22Rv1 (cell line): ENCODE measurements at regions not wholly inside any gene's neighbourhood (a gene's known extent, or its start where the extent isn't known, plus 50 kb on each side); places are given as distances from the start of the nearest gene placed in this dataset.

Experiments
- H3K27ac ChIP-seq: fragments of 450-650 bp; 2 replicates; pipeline ENCODE4 v1.5.1; 2017
- CTCF ChIP-seq: fragments of 450-650 bp; IDR thresholded peaks from 2 replicates; pipeline ENCODE4 v1.5.1; 2017; ENCODE audit warnings: mild to moderate bottlenecking
- ZFX ChIP-seq: fragments of 450-650 bp; IDR thresholded peaks from 2 replicates; pipeline ENCODE4 v1.6.1; 2017; ENCODE audit warnings: antibody characterized with exemption, borderline replicate concordance

GRCh38 chr18:56509656-56510055, 128.7 kb downstream of the TXNL1 start:
- TF ChIP-seq ZFX, result no peak
- H3K27ac ChIP-seq, result no peak overlapping the region

GRCh38 chr18:56508370-56509036, 129.9 kb downstream of the TXNL1 start:
- no peak overlapping the region for H3K27ac ChIP-seq
- TF ChIP-seq CTCF (no peak), ZFX (no peak)

- H3K27ac ChIP-seq, result no peak overlapping the region
- no peak for TF ChIP-seq ZFX
- no peak for TF ChIP-seq CTCF
These were observed 132.4 kb downstream of the TXNL1 start for GRCh38 chr18:56505971-56506370.

GRCh38 chr18:56505293-56505692, 133.1 kb downstream of the TXNL1 start:
- TF ChIP-seq CTCF, result no peak
- TF ChIP-seq ZFX, result no peak
- H3K27ac ChIP-seq, result no peak overlapping the region

GRCh38 chr18:56501896-56502295, 136.5 kb downstream of the TXNL1 start:
- H3K27ac ChIP-seq, result no peak overlapping the region
- TF ChIP-seq CTCF, result no peak
- no peak for TF ChIP-seq ZFX

- TF ChIP-seq ZFX, result no peak
- TF ChIP-seq CTCF, result no peak
- H3K27ac ChIP-seq, result no peak overlapping the region
These were observed 142.5 kb downstream of the TXNL1 start for GRCh38 chr18:56495884-56496283.

- TF ChIP-seq CTCF, result no peak
- TF ChIP-seq ZFX, result no peak
- no peak overlapping the region for H3K27ac ChIP-seq
These were observed 144.9 kb downstream of the TXNL1 start for GRCh38 chr18:56493531-56493930.

- TF ChIP-seq CTCF (no peak), ZFX (no peak)
- no peak overlapping the region for H3K27ac ChIP-seq
These were observed 146.3 kb downstream of the TXNL1 start for GRCh38 chr18:56492136-56492535.
